ENCODE measurements at regions not wholly inside any gene's neighbourhood (a gene's known extent, or its start where the extent isn't known, plus 50 kb on each side); places are given as distances from the start of the nearest gene placed in this dataset.

GRCh38 chr10:108688314-108688713, 1235.0 kb downstream of the XPNPEP1 start:
- Histone ChIP-seq H3K27ac (ENCODE audit: low read depth, low read length) (no peak overlapping the region), H3K4me3 (ENCODE audit: low read depth, low read length) (no peak overlapping the region), H3K27me3 (ENCODE audit: insufficient read depth, low read length) (no peaks in the 10 kb centered on the region), H3K79me2 (ENCODE audit: control insufficient read depth, insufficient read depth, low read length, unreplicated experiment) (no peaks in the 10 kb centered on the region), H2AFZ (ENCODE audit: low read length, unreplicated experiment) (no peak overlapping the region), H3K4me1 (ENCODE audit: control insufficient read depth, insufficient read depth, low read length, unreplicated experiment) (no peaks in the 10 kb centered on the region), H3K36me3 (ENCODE audit: insufficient read depth, low read length) (no peaks in the 10 kb centered on the region)

- Histone ChIP-seq H3K27ac (ENCODE audit: low read depth, low read length) (no peak overlapping the region), H3K4me3 (ENCODE audit: low read depth, low read length) (no peak overlapping the region), H3K4me1 (ENCODE audit: control insufficient read depth, insufficient read depth, low read length, unreplicated experiment) (no peaks in the 10 kb centered on the region), H3K36me3 (ENCODE audit: insufficient read depth, low read length) (no peaks in the 10 kb centered on the region), H3K27me3 (ENCODE audit: insufficient read depth, low read length) (no peaks in the 10 kb centered on the region), H3K79me2 (ENCODE audit: control insufficient read depth, insufficient read depth, low read length, unreplicated experiment) (no peaks in the 10 kb centered on the region), H2AFZ (ENCODE audit: low read length, unreplicated experiment) (no peak overlapping the region)
Measured at GRCh38 chr10:108685863-108686531, 1237.3 kb downstream of the XPNPEP1 start.

DNA sequence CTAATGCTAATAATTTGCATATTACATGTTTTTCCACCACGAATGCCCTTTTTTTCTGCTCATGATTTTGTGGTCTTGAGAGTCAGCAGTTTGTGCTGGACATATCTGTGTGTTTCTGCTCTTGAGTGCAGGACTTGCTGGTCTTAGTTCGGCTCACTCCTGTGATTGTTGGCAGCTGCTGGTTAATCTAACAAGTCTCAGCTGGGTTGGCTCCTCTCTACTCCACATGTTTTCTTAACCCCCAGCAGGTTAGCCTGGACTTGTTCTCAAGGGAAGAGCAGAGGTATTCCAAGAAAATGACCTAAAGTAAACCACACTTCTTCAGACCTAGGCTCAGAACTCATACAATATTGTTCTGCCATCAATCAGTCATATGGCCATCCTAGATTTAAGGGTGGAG, 1238.9 kb downstream of the XPNPEP1 start:
- H2AFZ ChIP-seq (ENCODE audit: low read length, unreplicated experiment), result no peak overlapping the region
- no peaks in the 10 kb centered on the region for H3K27me3 ChIP-seq (ENCODE audit: insufficient read depth, low read length)
- H3K36me3 ChIP-seq (ENCODE audit: insufficient read depth, low read length), result no peaks in the 10 kb centered on the region
- no peak overlapping the region for H3K27ac ChIP-seq (ENCODE audit: low read depth, low read length)
- no peak overlapping the region for H3K4me3 ChIP-seq (ENCODE audit: low read depth, low read length)
- no peaks in the 10 kb centered on the region for H3K4me1 ChIP-seq (ENCODE audit: control insufficient read depth, insufficient read depth, low read length, unreplicated experiment)
- no peaks in the 10 kb centered on the region for H3K79me2 ChIP-seq (ENCODE audit: control insufficient read depth, insufficient read depth, low read length, unreplicated experiment)

GRCh38 chr10:108673741-108674140, 1249.6 kb downstream of the XPNPEP1 start:
- Histone ChIP-seq H3K36me3 (ENCODE audit: insufficient read depth, low read length) (no peaks in the 10 kb centered on the region), H3K27me3 (ENCODE audit: insufficient read depth, low read length) (no peaks in the 10 kb centered on the region), H2AFZ (ENCODE audit: low read length, unreplicated experiment) (no peak overlapping the region), H3K79me2 (ENCODE audit: control insufficient read depth, insufficient read depth, low read length, unreplicated experiment) (no peaks in the 10 kb centered on the region), H3K4me1 (ENCODE audit: control insufficient read depth, insufficient read depth, low read length, unreplicated experiment) (no peaks in the 10 kb centered on the region), H3K4me3 (ENCODE audit: low read depth, low read length) (no peak overlapping the region), H3K27ac (ENCODE audit: low read depth, low read length) (no peak overlapping the region)

DNA sequence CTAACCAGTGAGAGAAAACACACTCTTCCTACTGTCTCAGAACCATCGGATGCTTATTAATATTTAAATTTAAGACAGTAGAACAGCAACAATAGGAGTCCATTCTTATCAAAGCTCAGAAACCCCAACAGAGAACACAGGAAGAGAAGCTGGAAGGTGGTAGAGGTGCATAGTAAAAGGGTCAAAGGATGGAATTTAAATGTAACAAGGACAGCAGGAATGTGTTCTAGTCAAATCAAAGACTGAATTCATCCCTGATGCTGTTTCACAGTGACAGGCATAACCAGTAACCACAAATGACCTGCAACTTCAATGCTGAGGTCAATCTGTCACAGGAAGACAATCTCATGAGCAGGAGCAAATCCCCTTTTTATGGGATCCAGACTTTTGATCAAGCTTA, 1259.7 kb downstream of the XPNPEP1 start:
- Histone ChIP-seq H3K36me3 (ENCODE audit: insufficient read depth, low read length) (no peaks in the 10 kb centered on the region), H3K4me1 (ENCODE audit: control insufficient read depth, insufficient read depth, low read length, unreplicated experiment) (no peaks in the 10 kb centered on the region), H2AFZ (ENCODE audit: low read length, unreplicated experiment) (no peak overlapping the region), H3K27ac (ENCODE audit: low read depth, low read length) (no peak overlapping the region), H3K79me2 (ENCODE audit: control insufficient read depth, insufficient read depth, low read length, unreplicated experiment) (no peaks in the 10 kb centered on the region), H3K4me3 (ENCODE audit: low read depth, low read length) (no peak overlapping the region), H3K27me3 (ENCODE audit: insufficient read depth, low read length) (no peaks in the 10 kb centered on the region)

GRCh38 chr10:108662975-108663374, 1260.3 kb downstream of the XPNPEP1 start:
- no peak overlapping the region for H2AFZ ChIP-seq (ENCODE audit: low read length, unreplicated experiment)
- H3K27ac ChIP-seq (ENCODE audit: low read depth, low read length), result no peak overlapping the region
- H3K36me3 ChIP-seq (ENCODE audit: insufficient read depth, low read length), result no peaks in the 10 kb centered on the region
- H3K79me2 ChIP-seq (ENCODE audit: control insufficient read depth, insufficient read depth, low read length, unreplicated experiment), result no peaks in the 10 kb centered on the region
- no peaks in the 10 kb centered on the region for H3K4me1 ChIP-seq (ENCODE audit: control insufficient read depth, insufficient read depth, low read length, unreplicated experiment)
- H3K4me3 ChIP-seq (ENCODE audit: low read depth, low read length), result no peak overlapping the region
- H3K27me3 ChIP-seq (ENCODE audit: insufficient read depth, low read length), result no peaks in the 10 kb centered on the region

DNA sequence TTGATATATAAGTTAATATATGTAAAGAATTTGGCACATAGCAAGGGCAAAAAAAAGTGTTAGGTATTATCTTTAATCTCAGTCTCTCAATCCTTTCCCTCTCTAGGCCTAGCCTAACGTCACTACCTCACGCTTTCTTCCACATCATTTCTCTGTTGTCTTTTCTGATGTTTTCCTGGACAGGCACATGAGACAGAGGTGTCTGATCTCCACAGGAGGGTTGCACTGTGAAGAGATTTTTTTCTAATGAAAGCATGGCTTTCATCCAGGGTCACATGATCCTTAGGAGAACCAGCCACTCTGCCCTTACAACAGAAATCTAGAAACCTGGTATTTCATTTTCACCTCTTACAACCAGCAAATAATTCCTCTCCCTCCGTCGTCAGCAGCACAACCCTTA, 1268.3 kb downstream of the XPNPEP1 start:
- no peak overlapping the region for H3K4me3 ChIP-seq (ENCODE audit: low read depth, low read length)
- H3K27ac ChIP-seq (ENCODE audit: low read depth, low read length), result no peak overlapping the region
- H3K27me3 ChIP-seq (ENCODE audit: insufficient read depth, low read length), result no peaks in the 10 kb centered on the region
- no peaks in the 10 kb centered on the region for H3K4me1 ChIP-seq (ENCODE audit: control insufficient read depth, insufficient read depth, low read length, unreplicated experiment)
- H3K36me3 ChIP-seq (ENCODE audit: insufficient read depth, low read length), result no peaks in the 10 kb centered on the region
- H2AFZ ChIP-seq (ENCODE audit: low read length, unreplicated experiment), result no peak overlapping the region
- no peaks in the 10 kb centered on the region for H3K79me2 ChIP-seq (ENCODE audit: control insufficient read depth, insufficient read depth, low read length, unreplicated experiment)

DNA sequence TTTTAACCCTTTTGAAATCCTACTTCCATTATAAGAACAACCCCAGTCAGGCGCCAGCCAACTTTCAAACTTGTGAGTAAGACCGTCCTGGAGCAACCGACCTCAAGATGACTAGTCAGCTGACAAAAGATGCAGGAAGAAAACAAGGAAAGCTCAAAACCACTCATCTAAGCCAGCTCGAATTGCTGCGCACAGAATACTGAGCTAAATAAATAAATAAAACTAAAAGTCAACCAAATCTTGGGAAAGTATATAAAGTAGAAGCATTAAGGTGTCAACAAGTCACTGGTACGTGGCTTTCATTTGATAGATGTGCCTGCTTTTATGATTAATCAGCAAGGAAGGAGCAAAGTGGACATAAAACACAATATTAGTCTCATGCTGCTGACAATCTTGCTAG, 1269.8 kb downstream of the XPNPEP1 start:
- H3K27me3 ChIP-seq (ENCODE audit: insufficient read depth, low read length), result no peaks in the 10 kb centered on the region
- H3K27ac ChIP-seq (ENCODE audit: low read depth, low read length), result no peak overlapping the region
- H3K4me1 ChIP-seq (ENCODE audit: control insufficient read depth, insufficient read depth, low read length, unreplicated experiment), result no peaks in the 10 kb centered on the region
- no peak overlapping the region for H3K4me3 ChIP-seq (ENCODE audit: low read depth, low read length)
- H3K79me2 ChIP-seq (ENCODE audit: control insufficient read depth, insufficient read depth, low read length, unreplicated experiment), result no peaks in the 10 kb centered on the region
- no peaks in the 10 kb centered on the region for H3K36me3 ChIP-seq (ENCODE audit: insufficient read depth, low read length)
- no peak overlapping the region for H2AFZ ChIP-seq (ENCODE audit: low read length, unreplicated experiment)

- Histone ChIP-seq H3K4me3 (ENCODE audit: low read depth, low read length) (no peak overlapping the region), H3K27ac (ENCODE audit: low read depth, low read length) (no peak overlapping the region), H3K36me3 (ENCODE audit: insufficient read depth, low read length) (no peaks in the 10 kb centered on the region), H3K4me1 (ENCODE audit: control insufficient read depth, insufficient read depth, low read length, unreplicated experiment) (no peaks in the 10 kb centered on the region), H3K79me2 (ENCODE audit: control insufficient read depth, insufficient read depth, low read length, unreplicated experiment) (no peaks in the 10 kb centered on the region), H3K27me3 (ENCODE audit: insufficient read depth, low read length) (no peaks in the 10 kb centered on the region), H2AFZ (ENCODE audit: low read length, unreplicated experiment) (no peak overlapping the region)
Measured at GRCh38 chr10:108639010-108639409, 1284.3 kb downstream of the XPNPEP1 start.

DNA sequence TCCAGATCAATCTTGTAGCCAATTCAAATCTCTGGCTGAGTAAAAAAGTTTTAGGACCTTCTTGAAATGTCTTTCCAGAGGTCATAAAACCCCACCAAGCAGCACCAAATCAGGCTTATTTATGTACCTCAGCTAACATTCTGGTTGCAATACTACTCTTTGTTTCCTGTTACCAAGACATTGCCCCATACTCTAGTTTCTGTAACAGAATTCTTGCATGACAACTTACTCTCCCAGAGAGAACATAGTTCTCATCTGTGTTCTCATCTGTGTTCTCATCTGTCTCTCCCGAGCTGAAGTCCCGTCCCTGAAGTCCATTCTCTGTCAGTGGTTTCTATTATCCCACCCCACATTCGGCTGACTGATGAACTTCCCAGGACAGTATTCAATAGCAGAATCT, 1285.1 kb downstream of the XPNPEP1 start:
- Histone ChIP-seq H3K4me3 (ENCODE audit: low read depth, low read length) (no peak overlapping the region), H3K4me1 (ENCODE audit: control insufficient read depth, insufficient read depth, low read length, unreplicated experiment) (no peaks in the 10 kb centered on the region), H3K27ac (ENCODE audit: low read depth, low read length) (no peak overlapping the region), H3K27me3 (ENCODE audit: insufficient read depth, low read length) (no peaks in the 10 kb centered on the region), H2AFZ (ENCODE audit: low read length, unreplicated experiment) (no peak overlapping the region), H3K36me3 (ENCODE audit: insufficient read depth, low read length) (no peaks in the 10 kb centered on the region), H3K79me2 (ENCODE audit: control insufficient read depth, insufficient read depth, low read length, unreplicated experiment) (no peaks in the 10 kb centered on the region)

DNA sequence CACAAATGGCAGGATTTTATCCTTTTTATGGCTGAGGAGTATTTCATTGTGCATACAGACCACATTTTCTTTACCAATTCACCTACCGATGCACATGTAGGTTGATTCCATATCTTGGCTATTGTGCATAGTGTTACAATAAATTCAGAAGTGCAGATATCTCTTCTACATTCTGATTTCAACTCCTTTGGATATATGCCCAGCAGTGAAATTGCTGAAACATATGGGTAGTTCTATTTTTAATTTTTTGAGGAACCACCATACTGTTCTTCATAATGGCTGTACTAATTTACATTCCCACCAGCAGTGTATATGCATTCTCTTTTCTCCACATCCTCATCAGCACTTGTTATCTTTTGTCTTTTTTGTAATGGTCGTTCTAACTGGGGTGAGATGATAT, 1290.3 kb downstream of the XPNPEP1 start:
- Histone ChIP-seq H3K27ac (ENCODE audit: low read depth, low read length) (no peak overlapping the region), H3K4me1 (ENCODE audit: control insufficient read depth, insufficient read depth, low read length, unreplicated experiment) (no peaks in the 10 kb centered on the region), H3K4me3 (ENCODE audit: low read depth, low read length) (no peak overlapping the region), H3K27me3 (ENCODE audit: insufficient read depth, low read length) (no peaks in the 10 kb centered on the region), H2AFZ (ENCODE audit: low read length, unreplicated experiment) (no peak overlapping the region), H3K36me3 (ENCODE audit: insufficient read depth, low read length) (no peaks in the 10 kb centered on the region), H3K79me2 (ENCODE audit: control insufficient read depth, insufficient read depth, low read length, unreplicated experiment) (no peaks in the 10 kb centered on the region)
